HG03196 (cell line): ENCODE measurements at regions not wholly inside any gene's neighbourhood (a gene's known extent, or its start where the extent isn't known, plus 50 kb on each side); places are given as distances from the start of the nearest gene placed in this dataset.

Experiments used
- ATAC-seq: cut with Tn5 transposase; IDR thresholded peaks from one replicate; pipeline ENCODE4 v1.9.1; 2021; ENCODE audit not compliant: unreplicated experiment

DNA sequence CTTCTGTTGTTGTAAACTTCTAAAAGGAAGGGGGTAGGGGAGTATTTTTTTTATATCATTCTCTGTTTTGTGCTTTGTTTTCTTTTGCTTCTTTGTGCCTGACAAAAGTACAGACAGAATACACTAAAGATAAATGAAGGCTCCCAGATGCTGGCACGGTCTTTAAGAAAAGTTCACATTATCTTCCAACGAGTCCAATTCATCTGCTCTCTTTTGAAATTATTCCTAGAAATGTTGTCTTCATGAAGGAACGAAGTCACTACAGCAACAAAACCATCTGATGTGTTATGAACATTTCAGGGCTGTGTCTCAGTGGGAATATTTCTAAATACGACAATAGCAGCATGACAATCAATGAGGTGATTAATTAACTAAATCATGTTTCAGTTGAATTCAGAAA lies 813.8 kb upstream of the HTR2C start:
- no peak for ATAC-seq

GRCh38 chrX:113759422-113759821 lies 824.5 kb upstream of the HTR2C start:
- no peak for ATAC-seq

DNA sequence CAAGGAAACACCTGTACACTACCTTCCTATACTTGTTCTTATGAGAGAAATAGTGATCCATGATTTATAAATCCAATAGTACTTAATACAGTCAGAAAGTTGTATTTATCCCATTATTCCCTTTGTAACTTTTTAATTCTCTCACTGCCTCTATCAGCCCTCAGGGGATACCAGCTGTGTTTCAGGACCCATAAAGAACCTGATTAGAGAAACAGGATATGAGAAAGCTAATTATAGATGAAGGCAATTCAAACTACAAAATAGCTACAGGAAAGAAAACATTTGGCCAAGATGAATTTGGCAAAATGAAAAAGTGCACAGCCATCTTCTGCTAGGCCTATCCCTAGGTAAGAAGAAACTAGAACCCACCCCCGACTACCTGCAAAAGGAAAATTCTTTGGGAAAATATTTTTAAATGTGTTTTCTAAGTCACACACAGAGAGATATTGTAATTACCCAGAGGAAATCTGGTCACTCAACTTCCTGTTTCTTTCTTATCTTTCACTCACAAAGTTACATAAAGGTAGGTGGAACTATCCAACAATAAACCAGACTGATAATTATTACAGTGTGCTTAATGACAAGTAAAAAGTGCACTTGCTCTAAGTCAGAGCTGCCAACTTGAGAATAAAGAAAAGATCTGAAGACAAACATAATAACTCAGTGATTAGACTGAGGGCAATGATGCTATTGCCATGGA lies 836.5 kb upstream of the HTR2C start:
- no peak for ATAC-seq

GRCh38 chrX:113743069-113743468 lies 840.8 kb upstream of the HTR2C start:
- ATAC-seq: peak; percentile 62

DNA sequence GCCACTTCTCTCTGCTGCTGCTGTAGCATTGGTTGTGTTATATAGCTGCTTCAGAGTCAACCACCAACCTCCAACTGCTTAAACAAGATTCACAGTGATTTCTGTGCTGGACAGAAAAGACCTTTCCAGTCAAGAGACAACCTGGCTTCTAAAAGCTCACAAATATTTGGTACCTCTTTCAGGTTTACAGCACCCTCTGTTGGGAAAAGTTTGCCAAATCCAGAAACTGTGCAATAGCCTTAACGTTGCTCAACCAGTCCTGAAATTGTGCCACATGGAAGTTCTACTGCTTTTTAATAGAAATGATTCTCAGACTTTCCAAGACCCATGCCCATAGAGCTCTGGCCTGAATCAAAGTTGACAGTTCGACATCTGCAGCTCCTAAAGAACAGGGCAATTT lies 842.1 kb upstream of the HTR2C start:
- ATAC-seq: no peak

GRCh38 chrX:113728937-113729336 lies 854.9 kb upstream of the HTR2C start:
- ATAC-seq: no peak

- no peak for ATAC-seq
Measured at GRCh38 chrX:113726898-113727297, 857.0 kb upstream of the HTR2C start.

GRCh38 chrX:113726466-113726865 lies 857.4 kb upstream of the HTR2C start:
- ATAC-seq: no peak

DNA sequence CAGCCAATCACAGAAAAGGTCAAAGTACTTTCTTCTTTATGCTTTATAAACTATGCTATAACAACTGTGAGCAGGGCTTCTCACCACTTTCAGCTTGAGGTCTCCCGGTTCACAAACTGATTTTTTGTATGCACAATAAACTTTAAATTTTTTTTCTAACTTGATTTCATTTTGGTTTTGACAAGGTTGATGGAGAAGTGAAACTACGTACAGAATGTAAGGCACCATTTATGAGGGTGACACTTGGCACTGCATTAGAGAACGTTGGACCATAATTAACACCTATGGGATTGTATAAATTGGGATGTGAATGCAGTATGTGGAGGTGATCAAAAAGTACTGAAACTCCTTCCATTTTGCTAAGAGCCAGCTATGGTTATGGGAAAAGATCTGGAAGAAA lies 857.9 kb upstream of the HTR2C start:
- ATAC-seq: no peak

- ATAC-seq: no peak
Measured at GRCh38 chrX:113699939-113700338, 859.3 kb upstream of the AMOT start.

- no peak for ATAC-seq
Measured at GRCh38 chrX:113675278-113675677, 834.6 kb upstream of the AMOT start.

- ATAC-seq: no peak
Measured at GRCh38 chrX:113651306-113651705, 810.7 kb upstream of the AMOT start.

GRCh38 chrX:113644426-113644825 lies 803.8 kb upstream of the AMOT start:
- no peak for ATAC-seq

DNA sequence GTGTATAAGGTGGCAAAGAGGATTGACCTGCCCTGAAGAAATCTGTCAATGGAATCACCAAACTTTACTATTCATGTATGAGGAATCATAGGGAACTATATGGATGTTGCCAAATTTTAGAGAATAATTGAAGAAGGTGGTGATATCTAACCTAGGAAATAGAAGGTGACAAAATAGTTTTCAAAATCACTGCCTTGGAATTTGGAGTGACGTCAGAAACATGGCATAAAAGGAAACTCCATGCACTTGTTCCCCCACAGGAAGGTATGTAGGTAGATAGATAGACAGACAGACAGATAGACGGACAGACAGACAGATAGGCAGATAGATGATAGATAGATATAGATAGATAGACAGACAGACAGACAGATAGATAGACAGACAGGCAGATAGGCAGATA lies 793.9 kb upstream of the AMOT start:
- no peak for ATAC-seq

DNA sequence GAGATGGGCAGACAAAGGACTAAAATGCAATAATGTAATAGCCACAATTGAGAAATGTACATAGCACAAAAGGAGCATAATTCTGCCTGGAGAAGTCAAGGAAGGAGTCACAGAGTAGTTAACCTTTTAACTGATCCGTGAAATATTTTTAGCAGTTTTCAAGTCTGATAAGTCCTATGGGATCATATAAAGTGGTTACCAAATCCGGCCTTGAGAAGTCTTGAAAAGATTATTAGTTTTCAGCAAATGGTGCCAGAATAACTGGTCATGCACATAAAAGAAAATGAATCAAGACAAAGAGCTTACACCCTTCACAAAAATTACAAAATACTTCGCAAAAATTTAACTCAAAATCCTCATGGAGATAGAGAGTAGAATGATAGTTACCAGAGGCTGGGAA lies 788.7 kb upstream of the AMOT start:
- ATAC-seq: no peak

GRCh38 chrX:113594123-113594841 lies 753.7 kb upstream of the AMOT start:
- no peak for ATAC-seq

DNA sequence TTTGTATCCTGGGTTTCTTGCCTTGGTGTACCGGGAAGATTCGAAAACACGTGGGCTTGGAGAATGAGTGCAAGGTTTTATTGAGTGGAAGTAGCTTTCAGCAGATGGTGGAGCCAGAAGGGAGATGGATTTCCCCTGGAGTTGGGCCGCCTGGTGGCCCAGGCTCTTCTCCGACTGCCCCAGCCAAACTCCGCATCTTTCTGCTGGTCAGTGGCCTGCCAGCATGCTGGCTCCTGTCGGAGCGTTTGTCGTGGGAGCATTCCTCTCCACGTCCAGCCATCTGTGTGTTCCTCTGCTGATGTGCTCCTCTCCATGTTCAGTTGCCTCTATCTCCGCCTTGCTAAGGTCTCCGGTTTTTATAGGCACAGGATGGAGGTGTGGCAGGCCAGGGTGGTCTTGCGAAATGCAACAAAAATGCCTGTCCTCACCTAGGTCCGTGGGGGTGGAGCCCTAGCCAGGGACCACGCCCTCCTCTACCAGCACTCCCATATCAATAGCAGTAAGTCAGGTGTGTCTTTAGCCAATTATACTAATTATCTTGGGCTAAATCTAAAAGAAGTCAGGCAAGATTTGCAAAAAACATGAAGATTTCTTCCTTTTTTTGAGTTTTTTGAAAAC lies 745.8 kb upstream of the AMOT start:
- no peak for ATAC-seq

DNA sequence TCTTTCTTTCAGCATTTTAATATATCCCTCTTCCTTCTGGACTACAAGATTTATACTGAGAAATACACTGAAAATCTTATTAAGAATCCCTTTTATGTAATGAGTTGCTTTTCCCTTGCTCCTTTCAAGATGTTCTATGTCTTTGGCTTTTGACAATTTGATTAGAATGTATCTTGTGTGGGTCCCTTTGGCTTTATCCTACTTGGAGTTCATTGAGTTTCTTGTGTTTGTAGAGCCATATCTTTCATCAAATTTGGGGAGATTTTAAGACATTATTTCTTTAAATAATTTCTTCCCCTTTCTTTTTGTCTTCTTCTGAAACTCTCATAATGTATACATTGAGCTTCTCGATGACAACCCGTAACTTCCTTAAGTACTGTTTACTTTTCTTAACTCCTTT lies 739.9 kb upstream of the AMOT start:
- ATAC-seq: no peak

- no peak for ATAC-seq
Measured at GRCh38 chrX:113558576-113558975, 717.9 kb upstream of the AMOT start.

DNA sequence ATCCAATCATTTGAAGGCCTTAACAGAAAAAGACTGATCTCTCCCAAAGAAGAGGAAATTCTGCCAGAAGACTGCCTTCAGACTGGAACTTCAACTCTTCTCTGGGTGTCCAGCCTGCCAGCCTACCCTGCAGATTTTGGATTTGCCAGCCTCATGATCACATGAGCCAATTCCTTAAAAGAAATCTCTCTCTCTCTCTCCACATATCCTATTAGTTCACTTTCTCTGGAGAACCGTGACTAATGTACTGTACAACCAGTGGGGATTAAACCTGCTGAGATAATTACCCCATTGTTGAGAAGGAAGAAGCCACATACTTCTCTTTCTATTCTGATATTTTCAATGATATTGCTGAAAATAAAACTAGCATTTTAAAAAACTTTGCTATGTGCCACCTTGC lies 711.3 kb upstream of the AMOT start:
- no peak for ATAC-seq

- ATAC-seq: no peak
Measured at GRCh38 chrX:113548308-113549015, 707.8 kb upstream of the AMOT start.

DNA sequence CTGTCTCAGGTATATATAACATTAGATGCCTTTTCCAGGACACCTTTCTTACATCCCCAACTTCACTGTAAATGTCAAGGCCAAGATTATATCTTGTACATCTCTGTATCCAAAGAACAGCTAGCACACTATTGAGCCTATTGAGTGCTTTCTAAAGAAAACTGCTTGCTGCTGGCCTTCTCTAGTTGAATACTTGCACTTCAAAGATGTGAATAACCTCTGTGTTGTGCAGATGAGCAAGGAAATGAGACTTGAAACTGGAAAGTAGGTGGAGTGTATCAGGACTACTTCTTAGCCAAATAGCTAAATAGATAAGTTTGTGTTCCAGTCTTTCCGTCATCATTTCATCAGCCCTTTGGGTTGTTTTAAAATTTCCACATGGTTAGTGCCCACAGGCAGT lies 704.4 kb upstream of the AMOT start:
- no peak for ATAC-seq
